Activated naive CD8-positive, alpha-beta T cell treated with anti-CD3 and anti-CD28 coated beads, Interleukin-2, amount 10 ng/mL, durations not matched to agents 7 days and 5 days (primary cell): ENCODE measurements at regions not wholly inside any gene's neighbourhood (a gene's known extent, or its start where the extent isn't known, plus 50 kb on each side); places are given as distances from the start of the nearest gene placed in this dataset.
"Not testable (repeated sequence)": the region's sequence is repeated elsewhere in the genome, so short reads cannot be mapped to it uniquely, and the experiment has no call there.

Experiments used
- ATAC-seq: fragments of 150-1000 bp; cut with Tn5 transposase; one replicate; pipeline ENCODE4 v1.10.0; 2021; ENCODE audit warnings: low read depth, moderate library complexity
- POLR2A ChIA-PET: fragments of 350-600 bp; sonication (Branson Sonifier 250); formaldehyde crosslinking; loops from one replicate; lab custom pipeline; 2021; ENCODE audit warnings: antibody characterized with exemption; lab: Charles Lee
- DNase-seq: peaks from one replicate; pipeline ENCODE4 v3.0.0; 2021
- H3K27ac Mint-ChIP-seq: one replicate; pipeline ENCODE4 v1.8.0; 2022; ENCODE audit warnings: mild to moderate bottlenecking, mixed read lengths
- H3K27me3 Mint-ChIP-seq: one replicate; pipeline ENCODE4 v1.8.0; 2022; ENCODE audit warnings: mild to moderate bottlenecking, moderate library complexity, mixed read lengths
- H3K36me3 Mint-ChIP-seq: one replicate; pipeline ENCODE4 v1.8.0; 2021; ENCODE audit warnings: mild to moderate bottlenecking, mixed read lengths
- H3K4me1 Mint-ChIP-seq: one replicate; pipeline ENCODE4 v1.8.0; 2021; ENCODE audit warnings: mixed read lengths
- H3K4me3 Mint-ChIP-seq: one replicate; pipeline ENCODE4 v1.8.0; 2022; ENCODE audit warnings: mild to moderate bottlenecking, moderate library complexity, mixed read lengths
- H3K9me3 Mint-ChIP-seq: one replicate; pipeline ENCODE4 v1.8.0; 2021; ENCODE audit warnings: mixed read lengths

- Mint-ChIP-seq H3K36me3 (no peaks in the 10 kb centered on the region), H3K27ac (no peak overlapping the region), H3K27me3 (no peaks in the 10 kb centered on the region), H3K4me1 (no peaks in the 10 kb centered on the region), H3K4me3 (no peak overlapping the region), H3K9me3 (no peaks in the 10 kb centered on the region)
- no peak for DNase-seq
- POLR2A ChIA-PET: no interaction called here
- no peak for ATAC-seq
Measured at GRCh38 chr4:117574085-117574484, 460.2 kb upstream of the NDST3 start.

- no peak overlapping the region for H3K4me3 Mint-ChIP-seq
- no peak for ATAC-seq
Measured at GRCh38 chr4:117575850-117576249, 458.4 kb upstream of the NDST3 start.

DNA sequence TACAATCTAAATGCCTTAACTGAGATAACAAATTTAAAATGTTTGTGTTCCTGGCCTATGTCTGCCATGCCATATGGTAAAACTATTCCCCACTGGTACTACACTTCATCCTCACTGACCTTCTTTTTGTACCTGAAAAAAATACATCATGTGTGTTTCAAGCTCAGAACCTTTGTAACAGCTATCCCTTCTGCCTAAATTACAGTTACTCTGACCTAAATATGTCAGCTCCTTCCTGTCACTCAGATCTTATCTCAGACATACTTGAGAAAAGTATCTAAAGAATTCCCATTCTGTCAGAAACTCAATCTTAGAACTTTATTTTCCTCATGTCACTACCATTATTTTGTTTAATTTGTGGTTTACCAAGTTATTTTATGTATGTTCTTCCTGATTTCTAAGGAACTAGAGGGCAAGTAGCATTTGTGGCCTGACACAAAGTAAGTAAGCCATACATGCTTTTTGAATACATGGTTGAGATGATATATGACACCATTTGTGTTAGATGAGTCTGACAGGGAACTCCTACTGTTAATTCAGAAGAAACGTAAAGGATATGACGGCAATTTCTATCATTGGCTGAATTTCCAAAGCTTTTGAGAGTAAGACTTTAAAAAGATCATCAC is 456.5 kb upstream of the NDST3 start:
- H3K4me3 Mint-ChIP-seq: no peak overlapping the region
- POLR2A ChIA-PET: no interaction called here
- H3K9me3 Mint-ChIP-seq: no peaks in the 10 kb centered on the region
- H3K27me3 Mint-ChIP-seq: no peaks in the 10 kb centered on the region
- no peak overlapping the region for H3K27ac Mint-ChIP-seq
- no peaks in the 10 kb centered on the region for H3K36me3 Mint-ChIP-seq
- H3K4me1 Mint-ChIP-seq: no peaks in the 10 kb centered on the region
- no peak for DNase-seq
- no peak for ATAC-seq

More at GRCh38 chr4:117575850-117576249, 458.4 kb upstream of the NDST3 start:
- no peak for DNase-seq
- POLR2A ChIA-PET: no interaction called here
- Mint-ChIP-seq H3K27ac (no peak overlapping the region), H3K9me3 (no peaks in the 10 kb centered on the region), H3K27me3 (no peaks in the 10 kb centered on the region), H3K36me3 (no peaks in the 10 kb centered on the region), H3K4me1 (no peaks in the 10 kb centered on the region)

GRCh38 chr4:117588771-117589170 is 445.5 kb upstream of the NDST3 start:
- H3K27me3 Mint-ChIP-seq: no peaks in the 10 kb centered on the region
- no peak for ATAC-seq
- POLR2A ChIA-PET: no interaction called here
- H3K4me3 Mint-ChIP-seq: no peak overlapping the region
- H3K9me3 Mint-ChIP-seq: no peaks in the 10 kb centered on the region
- H3K36me3 Mint-ChIP-seq: no peaks in the 10 kb centered on the region
- no peak for DNase-seq
- no peak overlapping the region for H3K27ac Mint-ChIP-seq
- no peaks in the 10 kb centered on the region for H3K4me1 Mint-ChIP-seq

DNA sequence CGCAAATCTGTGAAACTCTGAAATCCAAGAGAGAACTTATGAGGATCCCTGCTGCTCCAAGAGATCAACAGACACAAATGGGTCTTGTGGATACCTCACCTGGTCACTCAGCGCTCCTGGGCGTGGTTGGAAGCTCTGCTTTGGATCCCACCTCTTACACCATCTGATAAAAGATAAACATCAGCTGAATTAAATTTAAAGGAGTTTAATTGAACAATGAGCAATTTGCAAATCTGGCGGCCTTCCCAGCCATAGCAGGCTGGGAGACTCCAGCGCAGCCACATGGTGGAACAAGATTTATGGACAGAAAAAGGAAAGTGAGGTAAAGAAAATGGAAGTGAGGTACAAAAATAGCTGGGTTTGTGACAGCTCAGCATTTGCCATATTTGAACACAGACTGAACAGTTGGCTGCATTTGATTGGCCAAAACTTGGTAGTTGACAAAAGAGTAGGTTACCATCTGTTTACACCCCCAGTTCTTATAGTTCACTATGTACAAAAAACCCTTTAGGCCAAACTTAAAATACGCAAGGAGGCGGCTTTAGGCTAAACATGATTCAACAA is 437.3 kb upstream of the NDST3 start:
- H3K4me1 Mint-ChIP-seq: no peaks in the 10 kb centered on the region
- H3K4me3 Mint-ChIP-seq: no peak overlapping the region
- DNase-seq (no peak), ATAC-seq (no peak)
- POLR2A ChIA-PET: no interaction called here
- H3K9me3 Mint-ChIP-seq: peaks cover 1% of the 10 kb centered on the region
- no peaks in the 10 kb centered on the region for H3K27me3 Mint-ChIP-seq
- no peaks in the 10 kb centered on the region for H3K36me3 Mint-ChIP-seq
- no peak overlapping the region for H3K27ac Mint-ChIP-seq

DNA sequence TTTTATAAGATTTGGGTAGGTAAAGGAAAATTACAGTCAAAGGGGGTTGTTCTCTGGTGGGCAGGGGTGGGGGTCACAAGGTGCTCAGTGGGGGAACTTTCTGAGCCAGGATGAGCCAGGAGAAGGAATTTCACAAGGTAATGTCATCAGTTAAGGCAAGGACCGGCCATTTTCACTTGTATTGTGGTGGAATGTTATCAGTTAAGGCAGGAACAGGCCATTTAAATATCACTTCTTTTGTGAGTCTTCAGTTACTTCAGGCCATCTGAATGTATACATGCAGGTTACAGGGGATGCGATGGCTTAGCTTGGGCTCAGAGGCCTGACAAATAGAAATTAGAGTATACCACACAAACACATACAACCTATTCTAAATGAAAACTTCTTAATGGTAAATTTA is 434.9 kb upstream of the NDST3 start:
- H3K4me1 Mint-ChIP-seq, H3K27ac Mint-ChIP-seq, H3K9me3 Mint-ChIP-seq, H3K36me3 Mint-ChIP-seq, POLR2A ChIA-PET, ATAC-seq, H3K4me3 Mint-ChIP-seq, H3K27me3 Mint-ChIP-seq, DNase-seq: not testable (repeated sequence)

- DNase-seq, H3K4me3 Mint-ChIP-seq, ATAC-seq, POLR2A ChIA-PET, H3K27me3 Mint-ChIP-seq, H3K9me3 Mint-ChIP-seq, H3K27ac Mint-ChIP-seq, H3K4me1 Mint-ChIP-seq, H3K36me3 Mint-ChIP-seq: not testable (repeated sequence)
Measured at GRCh38 chr4:117600936-117601335, 433.4 kb upstream of the NDST3 start.

DNA sequence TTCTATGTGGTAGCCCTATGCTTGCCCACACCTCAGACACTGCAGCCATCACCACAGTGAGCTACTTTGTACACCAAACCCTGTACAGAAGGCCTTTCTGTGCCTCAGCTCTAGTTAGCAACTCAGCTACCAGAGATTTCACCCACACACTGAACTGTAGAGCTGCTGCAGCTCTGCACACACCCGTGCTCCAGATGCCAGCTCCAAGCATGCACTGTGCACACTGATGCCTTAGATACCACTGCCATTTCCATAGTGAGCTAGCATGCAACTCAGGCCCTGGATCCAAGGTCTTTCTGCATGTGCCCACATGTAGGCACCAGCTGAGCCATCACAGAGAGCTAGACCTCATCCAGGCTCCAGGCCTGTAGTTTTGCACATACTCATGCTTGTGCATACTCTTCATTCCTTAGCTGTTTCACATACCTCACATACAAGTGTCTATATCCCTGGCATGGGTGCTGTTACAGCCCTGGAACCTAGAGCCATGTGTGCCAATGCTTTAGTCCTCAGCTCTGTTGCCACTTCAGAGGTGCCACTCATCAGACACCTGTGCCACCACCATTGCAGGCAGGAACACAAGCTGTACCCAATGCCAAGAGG is 423.5 kb upstream of the NDST3 start:
- no peak for DNase-seq
- no peaks in the 10 kb centered on the region for H3K27me3 Mint-ChIP-seq
- H3K9me3 Mint-ChIP-seq: peaks cover 7% of the 10 kb centered on the region
- POLR2A ChIA-PET: no interaction called here
- ATAC-seq: no peak
- no peaks in the 10 kb centered on the region for H3K36me3 Mint-ChIP-seq
- no peak overlapping the region for H3K4me3 Mint-ChIP-seq
- H3K27ac Mint-ChIP-seq: no peak overlapping the region
- H3K4me1 Mint-ChIP-seq: no peaks in the 10 kb centered on the region

- DNase-seq: no peak
- H3K36me3 Mint-ChIP-seq: no peaks in the 10 kb centered on the region
- H3K27ac Mint-ChIP-seq: no peak overlapping the region
- no peaks in the 10 kb centered on the region for H3K4me1 Mint-ChIP-seq
- peaks cover 2% of the 10 kb centered on the region for H3K9me3 Mint-ChIP-seq
- H3K27me3 Mint-ChIP-seq: no peaks in the 10 kb centered on the region
- no peak for ATAC-seq
- POLR2A ChIA-PET: no interaction called here
- no peak overlapping the region for H3K4me3 Mint-ChIP-seq
Measured at GRCh38 chr4:117621673-117622072, 412.6 kb upstream of the NDST3 start.

DNA sequence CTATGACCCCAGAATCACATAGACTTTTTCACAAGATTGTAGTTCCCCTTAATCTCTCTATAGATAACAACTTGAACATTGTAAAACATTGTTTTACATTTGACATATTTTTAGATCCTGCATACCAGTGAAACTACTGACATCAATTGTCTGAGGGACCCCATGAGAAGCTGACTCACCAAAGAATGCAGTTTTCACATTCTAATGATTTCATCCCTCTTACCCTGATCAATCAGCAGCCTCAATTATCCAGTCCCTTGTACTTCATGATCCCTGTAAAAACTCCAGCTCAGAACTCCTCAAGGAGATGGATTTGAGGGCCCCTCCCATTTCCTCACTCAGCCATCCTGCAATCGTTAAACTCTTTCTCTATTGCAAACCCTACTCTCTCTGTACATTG is 411.0 kb upstream of the NDST3 start:
- POLR2A ChIA-PET: no interaction called here
- no peaks in the 10 kb centered on the region for H3K36me3 Mint-ChIP-seq
- peaks cover 2% of the 10 kb centered on the region for H3K9me3 Mint-ChIP-seq
- no peak overlapping the region for H3K4me3 Mint-ChIP-seq
- ATAC-seq (no peak), DNase-seq (no peak)
- H3K27me3 Mint-ChIP-seq: no peaks in the 10 kb centered on the region
- H3K27ac Mint-ChIP-seq: no peak overlapping the region
- H3K4me1 Mint-ChIP-seq: no peaks in the 10 kb centered on the region

DNA sequence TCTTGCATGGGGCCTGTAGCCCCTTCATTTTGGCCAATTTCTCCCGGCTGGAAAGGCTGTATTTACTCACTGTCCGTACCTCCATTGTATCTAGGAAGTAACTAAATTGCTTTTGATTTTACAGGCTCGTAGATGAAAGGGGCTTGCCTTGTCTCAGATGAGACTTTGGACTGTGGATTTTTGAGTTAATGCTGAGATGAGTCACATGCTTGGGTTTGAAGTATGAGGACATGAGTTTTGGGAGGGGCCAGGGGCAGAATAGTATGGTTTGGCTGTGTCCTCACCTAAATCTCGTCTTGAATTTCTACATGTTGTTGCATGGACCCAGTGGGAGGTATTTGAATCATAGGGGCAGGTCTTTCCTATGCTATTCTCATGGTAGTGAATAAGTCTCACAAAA is 407.6 kb upstream of the NDST3 start:
- no peak for ATAC-seq
- peaks cover 2% of the 10 kb centered on the region for H3K9me3 Mint-ChIP-seq
- no peaks in the 10 kb centered on the region for H3K4me1 Mint-ChIP-seq

GRCh38 chr4:117634716-117635115 is 399.6 kb upstream of the NDST3 start:
- H3K9me3 Mint-ChIP-seq: peaks cover 3% of the 10 kb centered on the region
- H3K36me3 Mint-ChIP-seq: no peaks in the 10 kb centered on the region
- no peaks in the 10 kb centered on the region for H3K4me1 Mint-ChIP-seq
- DNase-seq: no peak
- no peak overlapping the region for H3K27ac Mint-ChIP-seq
- POLR2A ChIA-PET: no interaction called here
- H3K4me3 Mint-ChIP-seq: no peak overlapping the region
- no peaks in the 10 kb centered on the region for H3K27me3 Mint-ChIP-seq
- ATAC-seq: no peak

More for the DNA sequence above, 407.6 kb upstream of the NDST3 start:
- POLR2A ChIA-PET: no interaction called here
- Mint-ChIP-seq H3K27ac (no peak overlapping the region), H3K36me3 (no peaks in the 10 kb centered on the region), H3K4me3 (no peak overlapping the region), H3K27me3 (no peaks in the 10 kb centered on the region)
- no peak for DNase-seq

DNA sequence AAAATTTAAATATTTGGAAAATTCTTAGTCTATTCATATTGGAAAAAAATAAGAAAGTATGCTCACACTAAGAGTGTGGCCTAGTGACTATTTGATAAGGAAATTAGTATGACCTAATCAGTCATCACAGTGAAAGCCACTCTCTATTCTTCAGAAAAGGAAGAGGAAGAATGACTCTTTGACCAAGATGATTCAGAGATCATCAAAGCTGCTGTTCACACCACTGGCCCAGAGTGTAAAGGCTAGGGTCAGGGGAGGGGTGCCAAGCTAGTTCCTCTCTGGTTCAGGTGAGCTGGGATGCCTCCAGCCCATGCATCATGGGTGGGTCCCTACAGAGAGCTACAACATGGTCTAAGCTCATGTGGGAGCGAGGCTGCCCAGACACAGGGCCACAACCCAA is 396.9 kb upstream of the NDST3 start:
- H3K9me3 Mint-ChIP-seq: peaks cover 3% of the 10 kb centered on the region
- H3K4me3 Mint-ChIP-seq: no peak overlapping the region
- DNase-seq (no peak), ATAC-seq (no peak)
- no peak overlapping the region for H3K27ac Mint-ChIP-seq
- H3K4me1 Mint-ChIP-seq: no peaks in the 10 kb centered on the region
- no peaks in the 10 kb centered on the region for H3K36me3 Mint-ChIP-seq
- no peaks in the 10 kb centered on the region for H3K27me3 Mint-ChIP-seq
- POLR2A ChIA-PET: no interaction called here

- H3K36me3 Mint-ChIP-seq: no peaks in the 10 kb centered on the region
- H3K27ac Mint-ChIP-seq: no peak overlapping the region
- POLR2A ChIA-PET: no interaction called here
Measured at GRCh38 chr4:117640836-117641235, 393.4 kb upstream of the NDST3 start.

More at GRCh38 chr4:117640836-117641235, 393.4 kb upstream of the NDST3 start:
- no peaks in the 10 kb centered on the region for H3K27me3 Mint-ChIP-seq
- H3K9me3 Mint-ChIP-seq: peaks cover 3% of the 10 kb centered on the region
- DNase-seq (no peak), ATAC-seq (no peak)
- H3K4me3 Mint-ChIP-seq: no peak overlapping the region
- no peaks in the 10 kb centered on the region for H3K4me1 Mint-ChIP-seq
